HEK293T (cell line): ENCODE measurements at regions not wholly inside any gene's neighbourhood (a gene's known extent, or its start where the extent isn't known, plus 50 kb on each side); places are given as distances from the start of the nearest gene placed in this dataset.

Experiments
- BHLHE40 ChIP-seq: fragments of 450-650 bp; IDR thresholded peaks from 2 replicates; pipeline ENCODE4 v1.6.1; 2016; ENCODE audit warnings: mild to moderate bottlenecking, moderate library complexity, borderline replicate concordance
- FOXA1 ChIP-seq: fragments of 450-650 bp; IDR thresholded peaks from 2 replicates; pipeline ENCODE4 v1.6.1; 2016; ENCODE audit warnings: mild to moderate bottlenecking
- FOXK2 ChIP-seq: fragments of 450-650 bp; IDR thresholded peaks from 2 replicates; pipeline ENCODE4 v1.6.1; 2016; ENCODE audit warnings: mild to moderate bottlenecking
- L3MBTL2 ChIP-seq: fragments of 450-650 bp; conservative IDR thresholded peaks from 2 replicates; pipeline ENCODE4 v1.6.1; 2016; ENCODE audit warnings: mild to moderate bottlenecking
- LEF1 ChIP-seq: fragments of 450-650 bp; IDR thresholded peaks from 2 replicates; pipeline ENCODE4 v1.6.1; 2017; ENCODE audit warnings: mild to moderate bottlenecking, borderline replicate concordance
- SP1 ChIP-seq: fragments of 450-650 bp; IDR thresholded peaks from 2 replicates; pipeline ENCODE4 v1.6.1; 2017
- SUZ12 ChIP-seq: fragments of 450-650 bp; IDR thresholded peaks from 2 replicates; pipeline ENCODE4 v1.6.1; 2016; ENCODE audit warnings: mild to moderate bottlenecking
- TARDBP ChIP-seq: fragments of 450-650 bp; IDR thresholded peaks from 2 replicates; pipeline ENCODE4 v1.6.1; 2016

GRCh38 chr15:37520026-37520425, 414.4 kb upstream of the TMCO5A start:
- TF ChIP-seq FOXK2 (no peak), FOXA1 (no peak), TARDBP (no peak), BHLHE40 (no peak), L3MBTL2 (no peak), LEF1 (no peak), SUZ12 (no peak), SP1 (no peak)
